CD4-positive, CD25-positive, alpha-beta regulatory T cell (primary cell): ENCODE measurements at regions not wholly inside any gene's neighbourhood (a gene's known extent, or its start where the extent isn't known, plus 50 kb on each side); places are given as distances from the start of the nearest gene placed in this dataset.

Source experiments
- ATAC-seq, 2 donors: fragments of 150-1000 bp; cut with Tn5 transposase; one replicate each; pipeline ENCODE4 v1.10.0; 2021; ENCODE audit warnings: low read depth in 2 of 2, moderate number of reproducible peaks in 2 of 2, moderate library complexity in 1 of 2
- DNase-seq, 3 donors: peaks; one replicate each; pipeline versions ENCODE4 v3.0.0 to v3.0.0-alpha.2; 2012 to 2022; ENCODE audit warnings: mixed read lengths in 1 of 3
- H3K27ac ChIP-seq: one replicate; pipeline ENCODE4 v1.7.0; 2013; ENCODE audit warnings: mild to moderate bottlenecking, low read length; ENCODE audit not compliant: insufficient read depth, poor library complexity, severe bottlenecking
- H3K27me3 ChIP-seq: one replicate; pipeline ENCODE4 v1.7.0; 2013; ENCODE audit warnings: low read length; ENCODE audit not compliant: control insufficient read depth, insufficient read depth
- H3K36me3 ChIP-seq: one replicate; pipeline ENCODE4 v1.7.0; 2013; ENCODE audit warnings: mild to moderate bottlenecking, low read length, moderate library complexity; ENCODE audit not compliant: control insufficient read depth, insufficient read depth
- H3K4me1 ChIP-seq: 2 replicates; pipeline ENCODE4 v1.7.0; 2013; ENCODE audit warnings: mild to moderate bottlenecking, low read length; ENCODE audit not compliant: insufficient read depth, control insufficient read depth, poor library complexity, severe bottlenecking
- H3K4me3 ChIP-seq: one replicate; pipeline ENCODE4 v1.7.0; 2013; ENCODE audit warnings: low read depth, mild to moderate bottlenecking, low read length, moderate library complexity
- H3K9me3 ChIP-seq, 2 experiments: 1 replicate in 1 of 2; 2 replicates in 1 of 2; pipeline ENCODE4 v1.7.0; 2013; ENCODE audit warnings: low read length in 2 of 2, mild to moderate bottlenecking in 1 of 2, moderate library complexity in 1 of 2; ENCODE audit not compliant: control insufficient read depth in 2 of 2
- H3K27ac Mint-ChIP-seq, 3 donors: one replicate each; pipeline ENCODE4 v1.8.0; 2020 to 2022; ENCODE audit warnings: mild to moderate bottlenecking in 3 of 3, mixed read lengths in 3 of 3, moderate library complexity in 2 of 3
- H3K27me3 Mint-ChIP-seq: one replicate; pipeline ENCODE4 v1.8.0; 2022; ENCODE audit warnings: mild to moderate bottlenecking, mixed read lengths
- H3K36me3 Mint-ChIP-seq: one replicate; pipeline ENCODE4 v1.8.0; 2020; ENCODE audit warnings: mixed read lengths
- H3K4me1 Mint-ChIP-seq, 4 donors: one replicate each; pipeline ENCODE4 v1.8.0; 2020 to 2022; ENCODE audit warnings: mixed read lengths in 4 of 4, mild to moderate bottlenecking in 1 of 4
- H3K4me3 Mint-ChIP-seq, 4 donors: one replicate each; pipeline ENCODE4 v1.8.0; 2020 to 2022; ENCODE audit warnings: mild to moderate bottlenecking in 4 of 4, mixed read lengths in 4 of 4, moderate library complexity in 3 of 4
- H3K9me3 Mint-ChIP-seq, 7 donors: one replicate each; pipeline ENCODE4 v1.8.0; 2020 to 2022; ENCODE audit warnings: mixed read lengths in 7 of 7, mild to moderate bottlenecking in 3 of 7, moderate library complexity in 2 of 7

DNA sequence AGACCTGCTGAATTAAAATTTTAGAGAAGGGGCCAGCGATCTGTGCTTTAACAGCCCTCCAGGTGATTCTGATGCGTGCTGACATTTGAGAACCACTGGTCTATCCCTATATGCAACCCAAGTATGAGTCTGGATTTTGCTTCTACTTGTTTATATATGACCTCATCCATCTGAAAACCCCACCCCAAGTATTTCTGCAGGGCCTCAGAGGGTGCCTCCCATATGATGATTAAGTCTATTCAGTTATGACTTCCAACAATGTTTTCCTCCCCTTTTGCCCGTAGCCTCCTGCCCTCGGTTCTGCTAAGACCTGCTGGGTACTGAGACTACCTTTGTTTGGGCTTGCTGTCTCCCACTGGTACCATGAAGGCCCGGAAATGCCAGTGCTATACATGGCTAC, 376.0 kb upstream of the SMARCA2 start:
- Mint-ChIP-seq H3K36me3 (no peaks in the 10 kb centered on the region), H3K9me3 (peaks cover 0 to 5% (median 2%) of the 10 kb centered on the region in 7 donors), H3K4me3 (no peak overlapping the region), H3K27ac (no peak overlapping the region), H3K27me3 (no peaks in the 10 kb centered on the region), H3K4me1 (no peaks in the 10 kb centered on the region)
- Histone ChIP-seq H3K4me1 (no peaks in the 10 kb centered on the region), H3K4me3 (no peak overlapping the region), H3K27me3 (no peaks in the 10 kb centered on the region), H3K36me3 (no peaks in the 10 kb centered on the region), H3K9me3 (no peaks in the 10 kb centered on the region), H3K27ac (no peak overlapping the region)
- no peak for ATAC-seq
- DNase-seq = no peak

GRCh38 chr9:1647776-1648175, 367.4 kb upstream of the SMARCA2 start:
- H3K27ac ChIP-seq = no peak overlapping the region
- no peaks in the 10 kb centered on the region for H3K4me1 ChIP-seq
- H3K4me1 Mint-ChIP-seq = no peaks in the 10 kb centered on the region
- no peak for DNase-seq
- ATAC-seq = no peak
- H3K9me3 ChIP-seq = no peaks in the 10 kb centered on the region
- H3K27me3 ChIP-seq = peaks cover 2% of the 10 kb centered on the region
- H3K36me3 ChIP-seq = no peaks in the 10 kb centered on the region
- H3K27ac Mint-ChIP-seq = no peak overlapping the region
- H3K27me3 Mint-ChIP-seq = no peaks in the 10 kb centered on the region
- no peak overlapping the region for H3K4me3 Mint-ChIP-seq
- no peaks in the 10 kb centered on the region for H3K36me3 Mint-ChIP-seq
- no peak overlapping the region for H3K4me3 ChIP-seq
- peaks cover 0 to 3% (median 2%) of the 10 kb centered on the region in 7 donors for H3K9me3 Mint-ChIP-seq

DNA sequence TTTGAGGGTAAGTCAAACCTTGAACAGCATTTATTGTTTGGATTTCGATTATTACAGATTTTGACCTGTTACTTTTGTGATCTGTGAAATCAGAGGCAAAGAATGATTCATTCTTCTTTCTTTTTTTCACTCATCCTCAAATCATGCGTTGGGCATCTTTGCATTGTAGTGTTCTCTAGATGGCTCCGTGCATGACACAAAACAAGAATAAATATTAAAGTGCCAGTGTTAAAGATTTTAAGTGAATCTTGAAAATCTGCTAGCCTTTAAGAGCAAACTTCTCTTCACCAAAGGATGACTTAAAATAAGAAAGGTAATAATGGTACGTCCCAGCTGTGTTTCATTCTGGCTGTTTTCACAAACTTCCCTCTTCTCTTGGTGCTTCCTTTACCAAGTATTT, 361.9 kb upstream of the SMARCA2 start:
- DNase-seq (no peak), ATAC-seq (no peak)
- Histone ChIP-seq H3K27ac (no peak overlapping the region), H3K4me1 (no peaks in the 10 kb centered on the region), H3K36me3 (no peaks in the 10 kb centered on the region), H3K4me3 (no peak overlapping the region), H3K27me3 (peaks cover 2% of the 10 kb centered on the region), H3K9me3 (no peaks in the 10 kb centered on the region)
- Mint-ChIP-seq H3K4me1 (no peaks in the 10 kb centered on the region), H3K36me3 (no peaks in the 10 kb centered on the region), H3K4me3 (no peak overlapping the region), H3K27me3 (no peaks in the 10 kb centered on the region), H3K9me3 (peaks cover 0 to 3% (median 0%) of the 10 kb centered on the region in 7 donors), H3K27ac (no peak overlapping the region)

- H3K27ac Mint-ChIP-seq = no peak overlapping the region
- no peak for ATAC-seq
These were observed 356.3 kb upstream of the SMARCA2 start for GRCh38 chr9:1658661-1659362.

DNA sequence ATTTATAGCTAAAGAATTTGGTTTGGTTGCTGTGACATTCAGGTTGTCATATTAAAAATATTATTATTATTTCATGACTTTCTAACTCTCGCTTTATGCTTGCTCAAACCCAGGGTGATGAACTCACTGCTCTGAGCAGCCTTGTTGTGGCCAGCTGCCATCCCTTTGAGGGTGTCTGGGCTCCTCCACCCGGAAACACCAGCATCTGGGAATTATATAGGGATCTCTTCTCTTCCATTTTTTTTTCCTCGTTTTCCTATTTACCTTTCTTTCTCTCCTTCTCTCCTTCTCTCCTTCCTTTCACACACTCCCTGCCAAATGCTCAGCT, 355.8 kb upstream of the SMARCA2 start:
- Histone ChIP-seq H3K27me3 (peaks cover 4% of the 10 kb centered on the region), H3K4me1 (no peaks in the 10 kb centered on the region), H3K4me3 (no peak overlapping the region), H3K9me3 (no peaks in the 10 kb centered on the region), H3K27ac (no peak overlapping the region), H3K36me3 (no peaks in the 10 kb centered on the region)
- Mint-ChIP-seq H3K9me3 (peaks cover 0 to 3% (median 2%) of the 10 kb centered on the region in 7 donors), H3K27ac (no peak overlapping the region), H3K36me3 (no peaks in the 10 kb centered on the region), H3K4me3 (no peak overlapping the region), H3K4me1 (no peaks in the 10 kb centered on the region), H3K27me3 (peaks cover 6% of the 10 kb centered on the region)
- DNase-seq = no peak
- ATAC-seq = no peak

More at GRCh38 chr9:1658661-1659362, 356.3 kb upstream of the SMARCA2 start:
- H3K4me3 ChIP-seq = no peak overlapping the region
- H3K4me3 Mint-ChIP-seq = no peak overlapping the region
- no peaks in the 10 kb centered on the region for H3K4me1 Mint-ChIP-seq
- no peaks in the 10 kb centered on the region for H3K36me3 ChIP-seq
- H3K36me3 Mint-ChIP-seq = no peaks in the 10 kb centered on the region
- peaks cover 6% of the 10 kb centered on the region for H3K27me3 Mint-ChIP-seq
- no peaks in the 10 kb centered on the region for H3K4me1 ChIP-seq
- H3K27ac ChIP-seq = no peak overlapping the region
- H3K9me3 ChIP-seq = no peaks in the 10 kb centered on the region
- DNase-seq = no peak
- peaks cover 0 to 3% (median 0%) of the 10 kb centered on the region in 7 donors for H3K9me3 Mint-ChIP-seq
- peaks cover 4% of the 10 kb centered on the region for H3K27me3 ChIP-seq

- no peaks in the 10 kb centered on the region for H3K4me1 Mint-ChIP-seq
- H3K4me1 ChIP-seq = no peaks in the 10 kb centered on the region
- H3K27me3 ChIP-seq = peaks cover 2% of the 10 kb centered on the region
- H3K36me3 ChIP-seq = no peaks in the 10 kb centered on the region
- ATAC-seq = no peak
- H3K27me3 Mint-ChIP-seq = peaks cover 5% of the 10 kb centered on the region
- H3K4me3 ChIP-seq = no peak overlapping the region
- peaks cover 1 to 7% (median 4%) of the 10 kb centered on the region in 7 donors for H3K9me3 Mint-ChIP-seq
- no peak overlapping the region for H3K27ac ChIP-seq
- H3K27ac Mint-ChIP-seq = no peak overlapping the region
- no peaks in the 10 kb centered on the region for H3K36me3 Mint-ChIP-seq
- DNase-seq = no peak
- H3K4me3 Mint-ChIP-seq = no peak overlapping the region
- H3K9me3 ChIP-seq = no peaks in the 10 kb centered on the region
These were observed 346.7 kb upstream of the SMARCA2 start for GRCh38 chr9:1668441-1668840.

DNA sequence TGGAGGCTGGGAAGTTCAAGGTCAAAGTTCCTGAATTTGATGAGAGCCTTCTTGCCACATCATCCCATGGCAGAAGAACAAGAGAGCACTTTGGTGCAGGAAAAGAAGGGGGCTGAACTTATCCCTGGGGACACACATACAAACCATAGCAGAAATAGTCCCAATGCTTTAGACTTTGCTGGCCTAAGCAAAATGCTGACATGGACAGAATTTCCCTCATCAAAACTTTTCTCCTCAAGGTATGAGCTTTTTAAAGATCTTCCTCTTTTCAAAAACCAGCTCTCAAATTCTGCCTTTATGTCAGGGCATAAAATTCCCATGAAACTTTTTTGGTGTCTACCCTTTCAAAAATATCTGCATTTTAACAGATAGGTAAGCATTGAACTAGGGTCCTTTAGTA, 341.8 kb upstream of the SMARCA2 start:
- no peaks in the 10 kb centered on the region for H3K4me1 ChIP-seq
- Mint-ChIP-seq H3K27ac (no peak overlapping the region), H3K36me3 (no peaks in the 10 kb centered on the region), H3K9me3 (peaks cover 0 to 1% (median 0%) of the 10 kb centered on the region in 7 donors), H3K4me1 (no peaks in the 10 kb centered on the region), H3K4me3 (no peak overlapping the region), H3K27me3 (no peaks in the 10 kb centered on the region)
- H3K4me3 ChIP-seq = no peak overlapping the region
- H3K9me3 ChIP-seq = no peaks in the 10 kb centered on the region
- ATAC-seq = no peak
- H3K27me3 ChIP-seq = no peaks in the 10 kb centered on the region
- DNase-seq = no peak
- no peaks in the 10 kb centered on the region for H3K36me3 ChIP-seq
- H3K27ac ChIP-seq = no peak overlapping the region

GRCh38 chr9:1676771-1677170, 338.4 kb upstream of the SMARCA2 start:
- DNase-seq (no peak), ATAC-seq (no peak)
- H3K4me1 Mint-ChIP-seq = no peaks in the 10 kb centered on the region
- no peaks in the 10 kb centered on the region for H3K36me3 Mint-ChIP-seq
- H3K27me3 ChIP-seq = no peaks in the 10 kb centered on the region
- no peak overlapping the region for H3K27ac Mint-ChIP-seq
- peaks cover 0 to 2% (median 0%) of the 10 kb centered on the region in 7 donors for H3K9me3 Mint-ChIP-seq
- H3K27me3 Mint-ChIP-seq = no peaks in the 10 kb centered on the region
- no peaks in the 10 kb centered on the region for H3K9me3 ChIP-seq
- no peaks in the 10 kb centered on the region for H3K4me1 ChIP-seq
- H3K4me3 Mint-ChIP-seq = no peak overlapping the region
- no peak overlapping the region for H3K4me3 ChIP-seq
- H3K27ac ChIP-seq = no peak overlapping the region
- H3K36me3 ChIP-seq = no peaks in the 10 kb centered on the region
